Cardiac fibroblast (primary cell): ENCODE measurements at regions not wholly inside any gene's neighbourhood (a gene's known extent, or its start where the extent isn't known, plus 50 kb on each side); places are given as distances from the start of the nearest gene placed in this dataset.
A peak's percentile ranks its signal among the peaks of the same experiment; 100 is the strongest.

Source experiments
- DNase-seq, 2 donors: peaks; one replicate each; pipeline versions ENCODE4 v3.0.0 to v3.0.0-alpha.2; 2010; ENCODE audit warnings: low read depth in 2 of 2
- H3K4me3 ChIP-seq, 2 donors: replicated peaks in 1 of 2; 1 replicate in 1 of 2; 2 replicates in 1 of 2; pipeline ENCODE4 v1.5.1; 2011; ENCODE audit warnings: low read depth in 2 of 2, low read length in 2 of 2, mild to moderate bottlenecking in 2 of 2, moderate library complexity in 1 of 2
- CTCF ChIP-seq: IDR thresholded peaks from one replicate; pipeline ENCODE4 v1.5.1; 2011; ENCODE audit warnings: low read depth, mild to moderate bottlenecking, low read length, inconsistent platforms

GRCh38 chr5:125609011-125609410 is 814.2 kb upstream of the GRAMD2B start:
- no peak overlapping the region for H3K4me3 ChIP-seq
- peak in 1 of 2 donors; percentile 29 for DNase-seq
- TF ChIP-seq CTCF: no peak

GRCh38 chr5:125610892-125611291 is 812.3 kb upstream of the GRAMD2B start:
- no peak for TF ChIP-seq CTCF
- H3K4me3 ChIP-seq: no peak overlapping the region

GRCh38 chr5:125611541-125611940 is 811.7 kb upstream of the GRAMD2B start:
- DNase-seq: no peak
- H3K4me3 ChIP-seq: no peak overlapping the region
- TF ChIP-seq CTCF: no peak

More at GRCh38 chr5:125610892-125611291, 812.3 kb upstream of the GRAMD2B start:
- DNase-seq: no peak

GRCh38 chr5:125612181-125612721 is 811.0 kb upstream of the GRAMD2B start:
- TF ChIP-seq CTCF: no peak

GRCh38 chr5:125612776-125613175 is 810.4 kb upstream of the GRAMD2B start:
- no peak overlapping the region for H3K4me3 ChIP-seq
- TF ChIP-seq CTCF: no peak
- DNase-seq: no peak

More at GRCh38 chr5:125612181-125612721, 811.0 kb upstream of the GRAMD2B start:
- H3K4me3 ChIP-seq: no peak overlapping the region
- no peak for DNase-seq

- no peak overlapping the region for H3K4me3 ChIP-seq
- TF ChIP-seq CTCF: no peak
- DNase-seq: no peak
Observed at GRCh38 chr5:125630237-125630636, 793.0 kb upstream of the GRAMD2B start.

- no peak for TF ChIP-seq CTCF
- no peak for DNase-seq
Observed at GRCh38 chr5:125633523-125633922, 789.7 kb upstream of the GRAMD2B start.

More at GRCh38 chr5:125633523-125633922, 789.7 kb upstream of the GRAMD2B start:
- H3K4me3 ChIP-seq: no peak overlapping the region
